ENCODE measurements at regions not wholly inside any gene's neighbourhood (a gene's known extent, or its start where the extent isn't known, plus 50 kb on each side); places are given as distances from the start of the nearest gene placed in this dataset.
"Not testable (repeated sequence)": the region's sequence is repeated elsewhere in the genome, so short reads cannot be mapped to it uniquely, and the experiment has no call there.

GRCh38 chr10:128178302-128178958, 52.2 kb upstream of the MKI67 start:
- TF ChIP-seq GATA1 (IDR thresholded peaks at IDR 0.05; ENCODE audit: low read depth, low read length), result no peak
- peak; percentile 17 to 20 for DNase-seq

DNA sequence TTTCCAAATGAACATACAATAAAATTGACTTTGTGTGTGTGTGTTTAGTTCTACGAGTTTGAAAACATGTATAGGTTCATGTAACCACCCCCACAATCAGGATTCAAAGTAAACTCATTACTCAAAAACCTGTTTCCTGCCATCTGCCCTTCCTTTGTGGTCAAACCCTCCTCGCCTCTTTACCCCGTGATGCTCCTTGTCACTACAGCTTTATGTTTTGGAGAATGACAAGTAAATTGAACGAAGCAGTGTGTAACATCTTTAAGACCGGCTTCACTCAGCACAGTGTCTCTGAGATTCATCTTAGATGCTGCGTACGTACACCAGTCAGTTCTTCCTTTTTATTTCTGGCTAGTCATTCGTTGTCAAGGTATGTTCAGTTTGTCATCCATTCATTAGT, 54.6 kb upstream of the MKI67 start:
- DNase-seq, result no peak
- TF ChIP-seq POLR2A (IDR thresholded peaks at IDR 0.05; ENCODE audit: low read length) (no peak), GATA1 (IDR thresholded peaks at IDR 0.05; ENCODE audit: low read depth, low read length) (no peak)

DNA sequence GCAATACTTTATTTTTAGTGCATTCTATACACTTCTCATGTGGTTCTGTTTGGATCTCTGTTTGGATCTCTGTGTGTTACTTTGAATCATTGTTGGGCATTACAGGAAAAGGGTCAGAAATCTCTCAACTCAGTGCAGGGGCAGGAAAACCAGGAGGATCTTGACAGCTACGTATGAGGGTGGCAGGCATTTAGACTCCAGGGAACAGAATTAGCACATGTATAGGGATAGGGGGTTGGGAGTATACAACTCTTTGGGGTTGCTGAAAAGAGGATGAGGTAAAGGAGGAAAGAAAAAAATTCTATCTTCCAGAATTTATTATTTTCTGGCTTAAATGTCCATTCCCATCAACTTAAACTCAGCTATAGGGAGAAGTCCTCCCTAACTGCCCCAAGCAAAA, 59.4 kb upstream of the MKI67 start:
- DNase-seq, result no peak
- TF ChIP-seq GATA1 (IDR thresholded peaks at IDR 0.05; ENCODE audit: low read depth, low read length) (no peak), POLR2A (IDR thresholded peaks at IDR 0.05; ENCODE audit: low read length) (no peak)

GRCh38 chr10:128186959-128187787, 61.0 kb upstream of the MKI67 start:
- no peak for DNase-seq

GRCh38 chr10:128187788-128188185, 61.6 kb upstream of the MKI67 start:
- DNase-seq, result no peak
- no peak for TF ChIP-seq POLR2A (IDR thresholded peaks at IDR 0.05; ENCODE audit: low read length)
- no peak for TF ChIP-seq GATA1 (IDR thresholded peaks at IDR 0.05; ENCODE audit: low read depth, low read length)

More at GRCh38 chr10:128186959-128187787, 61.0 kb upstream of the MKI67 start:
- TF ChIP-seq GATA1 (IDR thresholded peaks at IDR 0.05; ENCODE audit: low read depth, low read length) (no peak), POLR2A (IDR thresholded peaks at IDR 0.05; ENCODE audit: low read length) (no peak)

DNA sequence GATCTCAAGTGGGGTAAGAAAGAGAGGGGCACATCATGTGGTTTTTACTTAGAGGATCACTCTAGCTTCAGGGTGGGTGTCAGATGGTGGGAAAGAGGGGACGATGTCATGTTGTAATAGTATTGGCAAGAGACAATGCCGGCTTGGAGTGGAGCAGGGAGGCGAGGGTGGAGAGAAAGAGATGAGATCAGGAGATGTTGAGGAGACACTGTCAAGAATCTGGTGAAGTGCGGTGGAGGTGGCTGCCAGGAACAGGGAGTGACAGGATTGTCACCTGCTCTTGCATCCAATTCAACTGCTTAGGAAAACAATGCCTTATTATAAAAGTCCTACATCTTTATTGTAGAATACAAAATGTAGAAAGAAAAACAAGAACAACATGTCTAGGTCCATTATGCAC, 63.0 kb upstream of the MKI67 start:
- DNase-seq, result no peak
- no peak for TF ChIP-seq POLR2A (IDR thresholded peaks at IDR 0.05; ENCODE audit: low read length)
- no peak for TF ChIP-seq GATA1 (IDR thresholded peaks at IDR 0.05; ENCODE audit: low read depth, low read length)

GRCh38 chr10:128191847-128192246, 65.6 kb upstream of the MKI67 start:
- DNase-seq, result no peak
- TF ChIP-seq POLR2A (IDR thresholded peaks at IDR 0.05; ENCODE audit: low read length), result no peak
- no peak for TF ChIP-seq GATA1 (IDR thresholded peaks at IDR 0.05; ENCODE audit: low read depth, low read length)

DNA sequence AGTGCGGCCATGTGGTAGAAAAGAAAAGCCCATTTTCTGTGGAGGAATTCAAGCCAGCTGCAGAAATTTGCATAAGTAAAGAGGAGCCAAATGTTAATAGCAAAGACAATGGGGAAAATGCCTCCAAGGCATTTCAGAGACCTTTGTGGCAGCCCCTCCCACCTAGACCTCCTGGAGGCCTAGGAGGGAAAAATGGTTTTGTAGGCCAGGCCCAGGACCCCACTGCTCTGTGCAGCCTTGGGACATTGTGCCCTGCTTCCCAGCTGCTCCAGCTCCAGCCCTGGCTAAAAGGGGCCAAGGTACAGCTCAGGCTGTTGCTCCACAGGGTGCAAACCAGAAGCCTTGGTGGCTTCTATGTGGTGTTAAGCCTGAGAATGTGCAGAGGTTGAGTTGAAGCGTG, 75.6 kb upstream of the MKI67 start:
- DNase-seq, result not testable (repeated sequence)

- TF ChIP-seq GATA1 (IDR thresholded peaks at IDR 0.05; ENCODE audit: low read depth, low read length), result no peak
- no peak for DNase-seq
Observed at GRCh38 chr10:128203028-128203427, 76.8 kb upstream of the MKI67 start.

DNA sequence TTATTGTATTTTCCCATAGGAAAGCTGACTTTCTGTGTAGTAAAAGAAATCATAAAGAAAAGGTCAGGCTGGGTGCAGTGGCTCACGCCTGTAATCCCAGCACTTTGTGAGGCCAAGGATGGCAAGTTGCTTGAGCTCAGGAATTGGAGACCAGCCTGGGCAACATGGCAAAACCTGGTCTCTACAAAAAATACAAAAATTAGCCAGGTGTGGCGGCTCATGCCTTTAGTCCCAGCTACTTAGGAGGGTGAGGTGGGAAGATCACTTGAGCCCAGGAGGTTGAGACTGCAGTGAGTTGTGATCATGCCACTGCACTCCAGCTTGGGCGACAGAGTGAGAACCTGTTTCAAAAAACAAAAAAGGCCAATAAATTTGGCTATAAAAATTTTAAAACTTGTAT, 79.4 kb upstream of the MKI67 start:
- not testable (repeated sequence) for DNase-seq

DNA sequence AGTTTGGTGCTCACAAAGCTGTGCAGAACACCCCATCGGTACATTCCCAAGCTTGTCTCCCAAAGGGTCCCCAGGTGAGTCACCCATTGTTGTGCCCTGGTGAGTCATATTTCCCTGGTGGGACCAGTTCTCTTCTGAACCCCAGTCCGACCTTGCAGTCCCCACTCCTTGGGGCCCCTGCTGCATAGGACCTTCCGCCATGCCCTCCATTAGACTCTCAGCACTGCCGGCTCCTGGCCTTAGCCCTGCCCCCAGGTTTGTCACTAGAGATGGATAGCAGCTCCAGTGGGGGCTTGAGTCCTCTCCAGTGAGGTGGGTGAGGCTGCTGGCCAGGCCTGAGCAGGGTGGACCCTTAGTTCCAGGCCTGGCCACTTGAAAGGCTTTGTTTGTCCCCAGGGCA, 80.5 kb upstream of the MKI67 start:
- no peak for TF ChIP-seq GATA1 (IDR thresholded peaks at IDR 0.05; ENCODE audit: low read depth, low read length)
- no peak for TF ChIP-seq POLR2A (IDR thresholded peaks at IDR 0.05; ENCODE audit: low read length)
- no peak for DNase-seq

- no peak for DNase-seq
Observed at GRCh38 chr10:128209862-128210214, 83.6 kb upstream of the MKI67 start.

GRCh38 chr10:128210215-128211063, 84.2 kb upstream of the MKI67 start:
- DNase-seq, result peak; percentile 40 to 60
- TF ChIP-seq POLR2A (IDR thresholded peaks at IDR 0.05; ENCODE audit: low read length), result no peak
- TF ChIP-seq GATA1 (IDR thresholded peaks at IDR 0.05; ENCODE audit: low read depth, low read length), result no peak

More at GRCh38 chr10:128209862-128210214, 83.6 kb upstream of the MKI67 start:
- no peak for TF ChIP-seq POLR2A (IDR thresholded peaks at IDR 0.05; ENCODE audit: low read length)

GRCh38 chr10:128211064-128211504, 84.9 kb upstream of the MKI67 start:
- DNase-seq, result no peak
- TF ChIP-seq GATA1 (IDR thresholded peaks at IDR 0.05; ENCODE audit: low read depth, low read length) (no peak), POLR2A (IDR thresholded peaks at IDR 0.05; ENCODE audit: low read length) (no peak)

Data from erythroblast (primary cell).